Stromal cell of bone marrow (primary cell): ENCODE measurements at regions not wholly inside any gene's neighbourhood (a gene's known extent, or its start where the extent isn't known, plus 50 kb on each side); places are given as distances from the start of the nearest gene placed in this dataset.

Experiments
- DNase-seq: peaks from one replicate; pipeline ENCODE4 v3.0.0-alpha.2; 2012; ENCODE audit warnings: low read depth

DNA sequence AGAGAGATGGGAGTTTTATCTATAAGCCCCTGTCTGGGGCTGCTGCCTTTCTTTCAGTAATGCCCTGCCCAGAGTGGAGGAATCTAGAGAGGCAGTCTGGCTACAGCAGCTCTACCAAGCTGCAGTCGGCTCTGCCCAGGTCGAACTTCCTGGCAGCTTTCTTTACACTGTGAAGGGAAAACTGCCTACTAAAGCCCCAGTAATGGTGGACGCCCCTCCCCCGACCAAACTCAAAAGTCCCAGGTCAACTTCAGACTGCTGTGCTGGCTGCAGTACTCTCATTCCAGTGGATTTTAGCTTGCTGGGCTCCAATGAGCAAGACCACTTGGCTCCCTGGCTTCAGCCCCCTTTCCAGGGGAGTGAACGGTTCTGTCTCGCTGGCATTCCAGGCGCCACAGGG, 65.9 kb upstream of the RARB start:
- DNase-seq = no peak

DNA sequence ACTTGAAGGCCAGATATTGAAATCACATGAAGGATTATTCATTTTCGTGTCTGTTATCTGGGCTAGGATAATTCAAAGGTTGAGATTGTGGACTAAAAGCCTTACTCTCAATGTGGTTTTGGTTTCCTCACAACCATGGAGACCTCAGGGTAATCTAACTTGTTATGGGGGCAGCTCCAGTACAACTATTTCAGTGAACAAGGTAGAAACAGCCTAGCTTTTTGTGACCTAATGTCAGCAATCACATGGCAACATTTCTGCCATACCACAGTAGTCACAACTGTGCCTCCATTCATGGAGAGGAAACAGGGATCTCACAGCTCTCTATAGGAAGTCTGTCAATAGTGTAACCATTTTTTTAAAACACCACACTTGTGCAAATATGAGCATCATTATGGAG, 62.4 kb upstream of the RARB start:
- no peak for DNase-seq

DNA sequence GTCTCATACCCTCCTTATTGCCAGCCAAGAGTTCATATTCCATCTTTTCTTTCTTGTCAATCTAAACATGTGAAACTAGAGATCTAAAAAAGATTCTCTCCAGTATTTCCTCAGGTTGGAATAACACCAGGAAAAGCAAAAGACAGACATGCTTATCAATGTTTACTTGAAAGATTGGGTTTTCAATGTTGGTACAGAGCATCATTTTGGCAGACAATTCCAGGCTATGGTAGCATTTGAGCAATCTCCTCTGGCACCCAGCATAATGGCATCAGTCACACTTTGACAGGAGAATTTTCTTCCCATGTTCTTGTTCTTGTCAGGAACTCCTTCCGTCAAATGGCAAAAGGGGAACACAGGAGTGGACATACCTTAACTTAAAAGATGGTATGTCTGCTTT, 61.0 kb upstream of the RARB start:
- no peak for DNase-seq

- DNase-seq = peak; percentile 83
These were observed 55.9 kb upstream of the RARB start for GRCh38 chr3:25372167-25372566.

- DNase-seq = no peak
These were observed 51.7 kb upstream of the RARB start for GRCh38 chr3:25376340-25376739.

GRCh38 chr3:25377042-25377441, 51.0 kb upstream of the RARB start:
- no peak for DNase-seq
